ENCODE measurements at regions not wholly inside any gene's neighbourhood (a gene's known extent, or its start where the extent isn't known, plus 50 kb on each side); places are given as distances from the start of the nearest gene placed in this dataset.

- TF ChIP-seq, protein P1, sequence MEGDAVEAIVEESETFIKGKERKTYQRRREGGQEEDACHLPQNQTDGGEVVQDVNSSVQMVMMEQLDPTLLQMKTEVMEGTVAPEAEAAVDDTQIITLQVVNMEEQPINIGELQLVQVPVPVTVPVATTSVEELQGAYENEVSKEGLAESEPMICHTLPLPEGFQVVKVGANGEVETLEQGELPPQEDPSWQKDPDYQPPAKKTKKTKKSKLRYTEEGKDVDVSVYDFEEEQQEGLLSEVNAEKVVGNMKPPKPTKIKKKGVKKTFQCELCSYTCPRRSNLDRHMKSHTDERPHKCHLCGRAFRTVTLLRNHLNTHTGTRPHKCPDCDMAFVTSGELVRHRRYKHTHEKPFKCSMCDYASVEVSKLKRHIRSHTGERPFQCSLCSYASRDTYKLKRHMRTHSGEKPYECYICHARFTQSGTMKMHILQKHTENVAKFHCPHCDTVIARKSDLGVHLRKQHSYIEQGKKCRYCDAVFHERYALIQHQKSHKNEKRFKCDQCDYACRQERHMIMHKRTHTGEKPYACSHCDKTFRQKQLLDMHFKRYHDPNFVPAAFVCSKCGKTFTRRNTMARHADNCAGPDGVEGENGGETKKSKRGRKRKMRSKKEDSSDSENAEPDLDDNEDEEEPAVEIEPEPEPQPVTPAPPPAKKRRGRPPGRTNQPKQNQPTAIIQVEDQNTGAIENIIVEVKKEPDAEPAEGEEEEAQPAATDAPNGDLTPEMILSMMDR (IDR thresholded peaks at IDR 0.05), result no peak
- TF ChIP-seq POLR2AphosphoS5 (IDR thresholded peaks at IDR 0.05) (no peak), POLR2A (IDR thresholded peaks at IDR 0.05) (no peak)
These were observed 263.3 kb downstream of the GADD45G start for GRCh38 chr9:89868100-89868499.

Data from upper lobe of left lung (tissue), 4 donors.